HG03045 (cell line): ENCODE measurements at regions not wholly inside any gene's neighbourhood (a gene's known extent, or its start where the extent isn't known, plus 50 kb on each side); places are given as distances from the start of the nearest gene placed in this dataset.
"Not testable (repeated sequence)": the region's sequence is repeated elsewhere in the genome, so short reads cannot be mapped to it uniquely, and the experiment has no call there.

Experiments used
- ATAC-seq: cut with Tn5 transposase; IDR thresholded peaks from one replicate; pipeline ENCODE4 v1.9.1; 2021; ENCODE audit warnings: mild to moderate bottlenecking, moderate library complexity; ENCODE audit not compliant: unreplicated experiment

GRCh38 chr10:56109454-56109853 is 251.6 kb downstream of the ZWINT start:
- no peak for ATAC-seq

GRCh38 chr10:56104923-56105322 is 256.1 kb downstream of the ZWINT start:
- ATAC-seq: no peak

- ATAC-seq: no peak
Measured at GRCh38 chr10:56104487-56104886, 256.6 kb downstream of the ZWINT start.

- no peak for ATAC-seq
Measured at GRCh38 chr10:56096226-56096517, 264.9 kb downstream of the ZWINT start.

DNA sequence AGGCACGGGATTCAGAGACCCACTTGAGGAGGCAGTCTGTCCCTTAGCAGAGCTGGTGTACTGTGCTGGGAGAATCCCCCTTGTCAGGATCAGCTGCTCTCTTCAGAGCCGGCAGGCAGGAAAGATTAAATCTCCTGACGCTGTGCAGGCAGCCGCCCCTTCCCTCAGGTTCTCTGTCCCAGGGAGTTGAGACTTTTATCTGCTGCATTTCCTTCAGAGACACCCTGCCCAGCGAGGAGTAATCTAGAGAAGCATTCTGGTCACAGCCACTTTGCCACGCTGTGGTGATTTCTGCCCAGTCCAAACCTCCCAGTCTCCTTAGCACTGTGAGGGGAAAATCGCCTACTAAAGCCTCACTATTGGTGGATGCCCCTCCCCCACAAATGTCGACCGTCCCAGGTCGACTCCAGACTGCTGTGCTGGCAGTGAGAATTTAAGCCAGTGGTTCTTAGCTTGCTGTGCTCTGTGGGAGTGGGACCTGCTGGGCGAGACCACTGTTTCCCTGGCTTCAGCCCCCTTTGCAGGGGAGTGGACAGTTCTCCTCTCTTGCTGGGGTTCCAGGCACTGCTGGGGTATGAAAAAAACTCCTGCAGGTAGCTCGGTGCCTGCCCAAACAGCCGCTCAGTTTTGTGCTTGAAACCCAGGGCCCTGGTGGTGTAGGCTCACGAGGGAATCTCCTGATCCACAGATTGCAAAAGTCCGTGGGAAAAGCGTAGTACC is 265.4 kb downstream of the ZWINT start:
- no peak for ATAC-seq

DNA sequence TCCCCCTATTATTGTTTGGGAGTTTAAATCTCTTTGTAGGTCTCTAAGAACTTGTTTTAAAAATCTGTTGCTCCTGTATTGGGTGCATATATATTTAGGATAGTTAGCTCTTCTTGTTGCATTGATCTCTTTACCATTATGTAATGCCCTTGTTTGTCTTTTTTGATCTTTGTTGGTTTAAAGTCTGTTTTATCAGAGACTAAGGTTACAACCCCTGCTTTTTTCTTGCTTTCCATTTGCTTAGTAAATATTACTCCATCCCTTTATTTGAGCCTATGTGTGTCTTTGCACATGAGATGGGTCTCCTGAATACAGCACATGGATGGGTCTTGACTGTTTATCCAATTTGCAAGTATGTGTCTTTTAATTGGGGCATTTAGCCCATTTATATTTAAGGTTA is 267.4 kb downstream of the ZWINT start:
- ATAC-seq: not testable (repeated sequence)

DNA sequence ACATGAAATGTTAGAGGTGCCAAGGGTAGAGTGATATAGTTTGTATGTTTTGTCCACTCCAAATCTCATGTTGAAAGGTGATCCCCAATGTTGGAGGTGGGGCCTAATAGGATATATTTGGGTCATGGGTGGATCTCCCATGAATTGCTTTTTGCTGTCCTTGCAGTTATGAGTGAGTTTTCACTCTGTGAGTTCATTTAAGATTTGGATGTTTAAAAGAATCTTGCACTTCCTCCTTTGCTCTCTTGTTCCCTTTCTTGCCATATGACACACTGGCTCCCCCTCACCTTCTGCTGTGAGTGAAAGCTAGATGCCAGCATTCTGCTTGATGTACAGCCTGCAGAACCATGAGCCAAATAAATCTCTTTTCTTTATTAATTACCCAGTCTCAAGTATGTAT is 269.2 kb downstream of the ZWINT start:
- no peak for ATAC-seq

DNA sequence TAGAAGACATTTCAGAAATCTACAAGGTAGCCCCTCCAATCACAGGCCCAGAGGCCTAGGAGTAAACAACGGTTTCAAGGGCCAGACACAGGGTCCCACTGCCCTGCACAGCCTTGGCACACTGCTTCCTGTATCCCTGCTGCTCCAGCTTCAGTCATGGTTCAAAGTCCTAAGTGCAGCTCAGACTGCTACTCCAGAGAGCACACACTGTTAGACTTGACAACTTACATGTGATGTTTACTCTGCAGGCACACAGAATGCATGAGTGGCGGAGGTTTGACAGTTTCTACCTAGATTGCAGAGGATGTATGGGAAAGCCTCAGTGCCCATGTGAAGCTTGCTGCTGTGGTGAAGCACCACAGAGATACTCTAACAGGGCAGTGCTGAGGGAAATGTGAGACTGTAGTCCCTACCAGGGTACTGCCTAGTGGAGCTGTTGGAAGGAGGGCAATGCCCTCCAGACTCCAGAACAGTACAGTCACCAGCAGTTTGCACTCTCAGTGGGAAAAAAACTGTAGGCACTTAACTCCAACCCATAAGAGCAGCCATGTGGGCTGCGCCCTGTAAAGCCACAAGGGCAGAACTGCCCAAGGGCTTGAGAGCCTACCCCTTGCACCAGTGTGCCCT is 270.0 kb downstream of the ZWINT start:
- no peak for ATAC-seq

DNA sequence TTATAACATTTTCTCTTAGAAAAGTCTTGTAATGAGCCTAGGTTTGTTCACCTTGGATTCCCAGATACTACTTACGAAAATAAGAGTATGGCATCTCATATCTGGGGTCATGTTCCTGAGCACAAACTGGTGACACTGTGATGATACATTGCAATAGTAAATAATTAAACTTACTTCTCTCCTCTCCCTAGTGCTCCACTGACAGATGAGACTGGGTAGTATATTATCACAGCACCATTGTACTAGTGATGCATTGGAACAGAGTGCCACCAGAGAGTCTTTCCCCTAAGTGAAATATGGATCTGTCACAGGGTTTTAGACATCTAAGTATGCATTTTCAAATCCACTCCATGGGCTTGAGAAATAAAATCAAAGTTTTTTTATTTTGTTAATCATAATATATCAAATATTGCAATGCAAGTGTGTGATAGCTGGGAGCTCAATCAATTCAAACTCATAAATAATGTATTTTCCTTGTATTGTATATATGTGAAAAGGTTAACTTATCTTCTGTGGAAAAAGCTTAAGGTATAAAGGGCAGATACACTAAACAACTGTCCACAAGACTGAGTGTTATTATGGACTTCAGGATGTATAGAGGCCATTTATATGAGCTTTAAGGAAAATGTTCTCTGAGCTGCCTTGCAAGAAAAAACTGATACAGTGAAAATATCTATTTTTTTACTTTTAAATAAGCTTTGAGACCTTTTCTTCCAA is 275.5 kb downstream of the ZWINT start:
- no peak for ATAC-seq

GRCh38 chr10:56082169-56082568 is 278.9 kb downstream of the ZWINT start:
- ATAC-seq: no peak

DNA sequence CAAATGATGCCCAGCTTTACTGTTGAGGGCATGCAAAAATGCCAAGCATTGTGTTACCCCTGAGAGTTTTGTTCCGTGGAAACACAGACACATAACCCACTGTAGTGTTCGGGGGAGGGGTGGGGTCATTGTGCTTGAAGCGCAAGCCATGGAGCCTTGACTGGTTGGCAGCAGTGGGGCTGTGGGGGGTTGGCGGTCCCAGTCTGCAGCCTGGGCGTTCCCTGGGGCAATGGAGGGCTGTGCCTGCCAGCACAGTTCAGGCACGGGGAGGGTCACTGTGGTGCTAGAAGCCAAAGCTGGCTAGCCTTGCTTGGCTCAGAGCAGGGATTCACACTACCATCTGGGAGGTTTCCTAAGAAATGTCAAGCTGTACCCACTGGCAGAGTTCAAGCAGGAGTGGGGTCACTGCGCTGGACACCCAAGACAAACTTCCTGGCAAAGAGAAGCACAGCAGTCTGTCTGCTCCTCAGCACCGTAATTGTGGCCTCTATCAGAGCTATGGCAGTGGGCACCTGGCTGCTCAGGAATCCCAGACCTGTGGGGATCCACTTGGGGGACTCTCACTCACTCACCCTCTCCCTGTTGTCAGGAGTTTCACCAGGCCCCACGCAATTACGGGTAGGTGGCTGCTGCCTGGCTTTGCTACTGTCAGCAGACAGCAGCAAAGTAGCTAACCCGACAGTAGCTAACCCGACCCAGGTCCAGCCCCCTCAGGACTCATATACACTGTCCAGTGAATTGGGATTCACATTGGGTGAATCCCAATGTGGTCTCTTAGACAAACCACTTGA is 292.4 kb downstream of the ZWINT start:
- no peak for ATAC-seq

DNA sequence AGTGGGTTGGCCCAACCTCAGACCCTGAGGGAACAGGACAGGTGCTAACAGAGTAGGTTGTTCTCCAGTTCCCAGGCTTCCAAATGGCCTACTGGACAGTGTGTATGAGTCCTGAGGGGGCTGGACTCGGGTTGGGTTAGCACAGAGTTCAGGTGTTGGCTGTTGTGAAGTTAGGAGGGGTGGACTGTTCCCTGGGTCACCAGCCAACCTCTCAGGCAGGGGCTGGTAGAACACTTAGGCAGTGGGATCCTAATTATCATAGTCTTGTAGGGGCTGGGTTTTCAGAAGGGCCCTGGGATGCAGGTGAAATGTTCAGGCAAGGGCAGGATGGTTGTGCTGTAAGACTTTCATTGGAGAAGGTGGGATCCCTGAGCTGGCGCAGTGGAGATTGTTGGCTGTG is 293.0 kb downstream of the ZWINT start:
- no peak for ATAC-seq

- no peak for ATAC-seq
Measured at GRCh38 chr10:56063642-56064041, 297.4 kb downstream of the ZWINT start.

GRCh38 chr10:56057860-56058259 is 303.2 kb downstream of the ZWINT start:
- ATAC-seq: no peak

GRCh38 chr10:56035489-56035888 is 325.6 kb downstream of the ZWINT start:
- no peak for ATAC-seq

- no peak for ATAC-seq
Measured at GRCh38 chr10:56028298-56029132, 332.5 kb downstream of the ZWINT start.

GRCh38 chr10:56012101-56012500 is 349.0 kb downstream of the ZWINT start:
- ATAC-seq: no peak

DNA sequence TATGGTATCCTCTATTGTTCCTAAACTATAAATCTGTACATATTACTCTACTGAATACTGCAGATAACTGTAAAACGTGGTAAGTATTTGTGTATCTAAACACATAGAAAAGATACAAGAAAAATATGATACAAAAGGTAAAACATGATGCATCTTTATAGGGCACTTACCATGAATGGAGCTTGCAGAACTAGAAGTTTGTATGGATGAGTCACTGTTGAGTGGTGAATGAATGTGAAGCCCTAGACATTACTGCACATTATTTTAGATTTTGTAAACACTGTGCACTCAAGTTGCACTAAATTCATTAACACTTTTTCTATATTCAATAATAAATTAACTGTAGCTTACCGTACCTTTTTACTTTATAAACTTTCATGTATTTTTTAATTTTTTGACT is 357.5 kb downstream of the ZWINT start:
- no peak for ATAC-seq

DNA sequence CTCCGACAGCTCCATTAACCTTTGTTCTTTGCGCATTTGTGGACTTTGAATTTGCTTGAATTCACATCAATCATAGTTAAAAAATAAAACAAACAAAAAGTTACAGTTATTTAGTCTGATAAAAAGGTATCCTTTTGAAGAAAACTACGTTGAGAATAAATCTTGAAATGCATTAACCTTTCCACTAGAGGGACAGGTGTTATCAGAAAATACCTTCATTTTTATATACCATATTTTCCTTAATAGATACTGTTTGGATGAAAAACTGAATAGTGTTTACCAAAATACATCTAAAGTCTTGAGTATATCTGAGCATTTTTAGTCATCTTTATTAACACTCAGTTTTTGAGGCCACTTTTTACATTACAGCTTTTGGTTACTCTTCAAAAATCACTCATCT is 371.9 kb downstream of the ZWINT start:
- ATAC-seq: no peak

DNA sequence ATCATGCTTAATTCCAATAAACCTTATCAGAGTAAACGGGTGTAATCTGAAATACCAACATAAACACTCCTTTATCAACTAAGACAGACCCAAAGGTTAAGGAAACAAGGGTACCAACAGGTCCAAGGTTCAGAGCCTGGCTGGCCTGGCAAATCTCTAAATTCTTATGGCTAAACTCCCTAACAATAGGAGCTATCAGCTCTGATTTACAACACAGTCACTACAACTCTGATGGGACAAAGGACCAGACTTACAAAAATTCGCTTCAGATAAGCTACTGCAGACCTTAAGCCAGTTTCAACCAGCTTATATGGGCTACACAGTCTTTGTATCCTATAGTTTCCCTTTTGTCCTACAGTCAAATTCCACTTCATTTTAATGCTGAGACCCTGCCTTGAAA is 381.9 kb downstream of the ZWINT start:
- no peak for ATAC-seq

DNA sequence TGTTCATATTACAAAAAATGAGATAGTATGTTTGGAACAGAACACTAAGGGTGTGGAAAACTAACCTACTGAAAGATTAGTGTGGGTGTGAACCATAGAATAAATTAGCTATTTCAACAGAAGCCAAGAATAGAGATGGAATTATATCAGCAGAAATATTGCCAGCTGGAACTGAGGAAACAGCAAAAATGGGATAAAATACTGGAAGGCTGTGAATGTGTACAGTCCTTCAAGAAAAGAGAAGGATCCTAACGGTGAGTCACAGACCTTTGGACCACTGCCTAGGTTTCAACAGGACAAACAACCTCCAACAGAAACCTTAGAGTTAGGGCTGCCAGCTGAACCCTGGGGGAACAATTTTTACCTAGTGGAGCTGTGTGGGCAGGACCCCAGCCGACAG is 395.0 kb downstream of the ZWINT start:
- ATAC-seq: no peak
